Glutamatergic neuron (in vitro differentiated cells): ENCODE measurements at regions not wholly inside any gene's neighbourhood (a gene's known extent, or its start where the extent isn't known, plus 50 kb on each side); places are given as distances from the start of the nearest gene placed in this dataset.

Source experiments
- DNase-seq: peaks from one replicate; pipeline ENCODE4 v3.0.0; 2022
- H3K27ac Mint-ChIP-seq: one replicate; pipeline ENCODE4 v1.8.0; 2020; ENCODE audit warnings: mild to moderate bottlenecking, mixed read lengths, inconsistent platforms; ENCODE audit not compliant: unreplicated experiment
- H3K27me3 Mint-ChIP-seq: one replicate; pipeline ENCODE4 v1.8.0; 2020; ENCODE audit warnings: mild to moderate bottlenecking, moderate library complexity, mixed read lengths, inconsistent platforms; ENCODE audit not compliant: unreplicated experiment
- H3K36me3 Mint-ChIP-seq: one replicate; pipeline ENCODE4 v1.8.0; 2020; ENCODE audit warnings: mild to moderate bottlenecking, mixed read lengths, inconsistent platforms; ENCODE audit not compliant: unreplicated experiment
- H3K4me1 Mint-ChIP-seq: one replicate; pipeline ENCODE4 v1.8.0; 2020; ENCODE audit warnings: mild to moderate bottlenecking, low read depth, mixed read lengths, inconsistent platforms; ENCODE audit not compliant: unreplicated experiment
- H3K4me3 Mint-ChIP-seq: one replicate; pipeline ENCODE4 v1.8.0; 2020; ENCODE audit warnings: mild to moderate bottlenecking, mixed read lengths, inconsistent platforms; ENCODE audit not compliant: unreplicated experiment
- H3K9me3 Mint-ChIP-seq: one replicate; pipeline ENCODE4 v1.8.0; 2020; ENCODE audit warnings: mild to moderate bottlenecking, moderate library complexity, mixed read lengths, inconsistent platforms; ENCODE audit not compliant: unreplicated experiment
- CTCF ChIP-seq: fragments of 200-600 bp; sonication (generic); IDR thresholded peaks from one replicate; pipeline ENCODE4 v1.5.0; 2021; ENCODE audit not compliant: partially characterized antibody, unreplicated experiment

GRCh38 chr12:71008616-71009015, 88.1 kb upstream of the PTPRR start:
- H3K9me3 Mint-ChIP-seq = no peaks in the 10 kb centered on the region
- H3K36me3 Mint-ChIP-seq = no peaks in the 10 kb centered on the region
- no peaks in the 10 kb centered on the region for H3K4me1 Mint-ChIP-seq
- no peak overlapping the region for H3K27ac Mint-ChIP-seq
- no peak for DNase-seq
- no peak for TF ChIP-seq CTCF
- no peak overlapping the region for H3K4me3 Mint-ChIP-seq
- no peaks in the 10 kb centered on the region for H3K27me3 Mint-ChIP-seq

- H3K27ac Mint-ChIP-seq = no peak overlapping the region
- no peak overlapping the region for H3K4me3 Mint-ChIP-seq
- no peaks in the 10 kb centered on the region for H3K27me3 Mint-ChIP-seq
- H3K9me3 Mint-ChIP-seq = no peaks in the 10 kb centered on the region
- no peak for DNase-seq
- H3K36me3 Mint-ChIP-seq = no peaks in the 10 kb centered on the region
- TF ChIP-seq CTCF = no peak
- no peaks in the 10 kb centered on the region for H3K4me1 Mint-ChIP-seq
Observed at GRCh38 chr12:71007781-71008404, 87.4 kb upstream of the PTPRR start.

GRCh38 chr12:71007020-71007419, 86.5 kb upstream of the PTPRR start:
- Mint-ChIP-seq H3K4me3 (no peak overlapping the region), H3K27ac (no peak overlapping the region), H3K27me3 (no peaks in the 10 kb centered on the region), H3K9me3 (no peaks in the 10 kb centered on the region), H3K4me1 (no peaks in the 10 kb centered on the region), H3K36me3 (no peaks in the 10 kb centered on the region)
- DNase-seq = no peak
- TF ChIP-seq CTCF = no peak

- no peaks in the 10 kb centered on the region for H3K4me1 Mint-ChIP-seq
- no peak for TF ChIP-seq CTCF
- DNase-seq = no peak
- no peaks in the 10 kb centered on the region for H3K27me3 Mint-ChIP-seq
- no peaks in the 10 kb centered on the region for H3K9me3 Mint-ChIP-seq
- no peak overlapping the region for H3K27ac Mint-ChIP-seq
- no peak overlapping the region for H3K4me3 Mint-ChIP-seq
- no peaks in the 10 kb centered on the region for H3K36me3 Mint-ChIP-seq
Observed at GRCh38 chr12:71005166-71005565, 84.6 kb upstream of the PTPRR start.

- Mint-ChIP-seq H3K27ac (no peak overlapping the region), H3K36me3 (no peaks in the 10 kb centered on the region), H3K9me3 (no peaks in the 10 kb centered on the region), H3K27me3 (no peaks in the 10 kb centered on the region), H3K4me3 (no peak overlapping the region), H3K4me1 (no peaks in the 10 kb centered on the region)
- no peak for DNase-seq
- no peak for TF ChIP-seq CTCF
Observed at GRCh38 chr12:71004578-71004977, 84.0 kb upstream of the PTPRR start.
